ENCODE measurements at regions not wholly inside any gene's neighbourhood (a gene's known extent, or its start where the extent isn't known, plus 50 kb on each side); places are given as distances from the start of the nearest gene placed in this dataset.

GRCh38 chr3:87765256-87765655, 293.5 kb downstream of the CGGBP1 start:
- TF ChIP-seq, protein P1, sequence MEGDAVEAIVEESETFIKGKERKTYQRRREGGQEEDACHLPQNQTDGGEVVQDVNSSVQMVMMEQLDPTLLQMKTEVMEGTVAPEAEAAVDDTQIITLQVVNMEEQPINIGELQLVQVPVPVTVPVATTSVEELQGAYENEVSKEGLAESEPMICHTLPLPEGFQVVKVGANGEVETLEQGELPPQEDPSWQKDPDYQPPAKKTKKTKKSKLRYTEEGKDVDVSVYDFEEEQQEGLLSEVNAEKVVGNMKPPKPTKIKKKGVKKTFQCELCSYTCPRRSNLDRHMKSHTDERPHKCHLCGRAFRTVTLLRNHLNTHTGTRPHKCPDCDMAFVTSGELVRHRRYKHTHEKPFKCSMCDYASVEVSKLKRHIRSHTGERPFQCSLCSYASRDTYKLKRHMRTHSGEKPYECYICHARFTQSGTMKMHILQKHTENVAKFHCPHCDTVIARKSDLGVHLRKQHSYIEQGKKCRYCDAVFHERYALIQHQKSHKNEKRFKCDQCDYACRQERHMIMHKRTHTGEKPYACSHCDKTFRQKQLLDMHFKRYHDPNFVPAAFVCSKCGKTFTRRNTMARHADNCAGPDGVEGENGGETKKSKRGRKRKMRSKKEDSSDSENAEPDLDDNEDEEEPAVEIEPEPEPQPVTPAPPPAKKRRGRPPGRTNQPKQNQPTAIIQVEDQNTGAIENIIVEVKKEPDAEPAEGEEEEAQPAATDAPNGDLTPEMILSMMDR (IDR thresholded peaks at IDR 0.05): no peak
- no peak for TF ChIP-seq POLR2A (IDR thresholded peaks at IDR 0.05)
